Upper lobe of left lung (tissue), 4 donors: ENCODE measurements at regions not wholly inside any gene's neighbourhood (a gene's known extent, or its start where the extent isn't known, plus 50 kb on each side); places are given as distances from the start of the nearest gene placed in this dataset.

Source experiments
- CTCF ChIP-seq, 6 experiments: fragments of 450-650 bp in 4 of 6; fragments of 200-600 bp in 2 of 6; sonication (generic) in 2 of 6; IDR thresholded peaks; one replicate each; pipeline ENCODE4 v1.5.1; 2016 to 2019; ENCODE audit warnings: antibody characterized with exemption in 6 of 6
- POLR2A ChIP-seq, 4 donors: fragments of 450-650 bp; IDR thresholded peaks; one replicate each; pipeline ENCODE4 v1.5.1; 2016 to 2017; ENCODE audit warnings: antibody characterized with exemption in 4 of 4, mild to moderate bottlenecking in 2 of 4

- TF ChIP-seq POLR2A (IDR thresholded peaks at IDR 0.05) (no peak), CTCF (IDR thresholded peaks at IDR 0.05) (no peak)
Observed at GRCh38 chr10:85454386-85454785, 912.2 kb downstream of the GRID1 start.
